Right lobe of liver (tissue), 4 donors: ENCODE measurements at regions not wholly inside any gene's neighbourhood (a gene's known extent, or its start where the extent isn't known, plus 50 kb on each side); places are given as distances from the start of the nearest gene placed in this dataset.

Source experiments
- CTCF ChIP-seq, 4 donors: fragments of 200-600 bp in 3 of 4; fragments of 450-650 bp in 1 of 4; IDR thresholded peaks; one replicate each; pipeline versions ENCODE4 v1.5.1 to v1.8.0; 2016 to 2022; ENCODE audit warnings: antibody characterized with exemption in 4 of 4, mild to moderate bottlenecking in 2 of 4
- POLR2A ChIP-seq: fragments of 450-650 bp; IDR thresholded peaks from one replicate; pipeline ENCODE4 v1.6.1; 2017; ENCODE audit warnings: antibody characterized with exemption, mild to moderate bottlenecking
- donor health status: DM: no; HTN: no; CAD: no.
- donor health status: DM: no; HTN: no; CAD: no.
- donor health status: DM: no; HTN: yes; CAD: no.

DNA sequence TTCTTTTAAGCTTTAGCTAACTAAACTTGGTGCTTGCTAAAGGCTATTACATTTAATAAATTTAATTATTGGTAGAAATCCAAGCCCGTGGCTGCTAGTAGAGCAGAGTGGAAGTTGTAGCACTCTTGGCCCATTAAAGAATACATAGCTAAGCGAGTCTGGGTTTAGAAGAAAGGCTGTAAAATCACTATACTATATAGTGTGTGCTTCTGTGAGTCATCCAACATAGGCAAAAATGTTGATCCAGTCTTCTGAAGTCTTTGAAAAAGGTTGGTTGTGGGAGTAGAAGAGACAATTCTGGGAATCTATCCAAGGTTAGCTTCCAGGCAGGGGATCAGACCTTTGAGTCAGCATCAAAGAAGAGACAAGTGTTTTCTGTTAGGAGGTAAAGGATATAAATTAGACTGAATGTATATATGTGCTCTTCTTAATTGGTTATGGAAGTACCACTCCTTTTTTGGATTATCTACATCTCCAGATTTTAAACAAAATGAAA lies 664.2 kb downstream of the NXPH1 start:
- no peak for TF ChIP-seq CTCF (IDR thresholded peaks at IDR 0.05)
- TF ChIP-seq POLR2A = no peak
